ENCODE measurements at regions not wholly inside any gene's neighbourhood (a gene's known extent, or its start where the extent isn't known, plus 50 kb on each side); places are given as distances from the start of the nearest gene placed in this dataset.
"Not testable (repeated sequence)": the region's sequence is repeated elsewhere in the genome, so short reads cannot be mapped to it uniquely, and the experiment has no call there.

DNA sequence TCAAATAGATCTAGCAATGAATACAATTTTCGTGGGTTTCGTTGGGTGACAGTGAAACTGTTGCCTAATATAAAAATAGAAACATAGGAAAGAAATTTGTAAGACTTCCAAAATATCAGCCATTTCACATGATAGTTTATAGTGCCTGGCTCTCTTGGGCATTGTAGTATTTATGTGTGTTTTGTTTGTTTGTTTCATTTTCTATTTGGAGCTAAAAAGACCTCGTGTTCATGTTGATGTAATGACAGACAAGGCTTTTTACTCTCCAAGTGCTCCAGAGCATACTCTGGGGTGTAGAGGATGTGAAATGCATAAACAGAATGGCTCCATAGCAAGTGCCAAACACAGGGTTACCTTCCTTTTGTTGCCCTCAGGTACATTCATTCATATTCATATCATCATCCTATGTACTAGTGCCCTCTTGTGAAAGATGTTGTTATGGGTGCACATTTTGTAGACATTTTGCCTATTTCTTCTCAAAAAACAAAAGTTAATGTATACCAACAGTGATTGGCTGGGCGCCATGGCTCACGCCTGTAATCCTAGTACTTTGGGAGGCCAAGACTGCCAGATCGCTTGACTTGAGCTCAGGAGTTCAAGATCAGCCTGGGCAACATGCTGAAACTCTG is 100.7 kb upstream of the AMOT start:
- no peak for DNase-seq (ENCODE audit: low read depth, low spot score)

DNA sequence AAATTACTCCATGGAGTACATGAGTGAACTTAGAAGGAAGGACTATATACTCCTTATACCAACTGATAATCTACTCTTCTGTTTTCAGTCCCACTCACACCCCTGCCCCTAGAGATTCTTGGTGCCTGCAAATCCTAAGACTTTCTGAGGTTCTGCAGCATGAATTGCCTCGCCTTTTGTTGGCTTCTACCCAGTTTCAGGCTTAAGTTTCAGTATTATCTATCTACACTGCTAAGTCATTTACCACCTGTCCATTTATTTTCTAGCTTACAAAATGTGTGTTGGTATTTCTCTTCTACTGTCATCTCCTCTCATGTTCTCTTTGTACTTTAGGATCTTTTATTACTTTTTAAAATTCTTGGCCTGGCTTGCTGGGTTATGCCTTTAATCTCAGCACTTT is 94.4 kb upstream of the AMOT start:
- no peak for DNase-seq (ENCODE audit: low read depth, low spot score)

DNA sequence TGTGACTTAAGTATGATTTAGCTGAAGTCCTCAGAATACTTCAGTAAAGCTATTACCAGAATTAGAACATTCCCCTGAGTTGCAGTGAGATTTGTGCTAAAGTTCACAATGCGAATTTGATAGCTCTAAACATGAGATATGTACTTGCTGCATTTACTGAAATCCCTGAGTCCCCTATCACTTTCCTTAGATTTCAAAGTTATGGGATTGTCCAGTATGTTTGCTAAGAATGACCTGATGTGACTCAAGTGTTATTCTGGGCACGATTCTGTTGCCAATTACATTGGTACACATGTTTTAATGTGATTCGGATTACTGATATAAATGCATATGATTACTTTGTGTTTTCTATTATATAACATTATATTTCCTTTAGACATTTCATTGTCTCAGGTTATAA is 91.3 kb upstream of the AMOT start:
- no peak for DNase-seq (ENCODE audit: low read depth, low spot score)

DNA sequence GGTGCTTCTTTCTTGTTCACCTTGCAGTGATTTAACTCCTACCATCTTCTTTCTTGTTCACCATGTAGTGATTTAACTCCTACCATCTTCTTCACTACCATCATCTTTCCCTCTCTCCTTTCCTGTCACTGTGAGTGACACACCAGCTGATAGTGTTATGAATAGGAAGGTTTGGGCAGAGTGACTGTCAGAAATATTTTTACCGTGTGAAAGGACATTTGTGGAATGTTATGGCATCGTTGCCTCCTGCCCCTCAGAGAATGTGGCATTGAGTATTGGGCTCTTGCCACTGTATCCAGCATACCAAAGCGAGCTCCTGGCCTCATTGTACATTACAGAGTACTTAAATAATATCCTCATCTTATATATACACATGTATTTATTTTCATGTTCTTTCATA is 90.8 kb upstream of the AMOT start:
- no peak for DNase-seq (ENCODE audit: low read depth, low spot score)

DNA sequence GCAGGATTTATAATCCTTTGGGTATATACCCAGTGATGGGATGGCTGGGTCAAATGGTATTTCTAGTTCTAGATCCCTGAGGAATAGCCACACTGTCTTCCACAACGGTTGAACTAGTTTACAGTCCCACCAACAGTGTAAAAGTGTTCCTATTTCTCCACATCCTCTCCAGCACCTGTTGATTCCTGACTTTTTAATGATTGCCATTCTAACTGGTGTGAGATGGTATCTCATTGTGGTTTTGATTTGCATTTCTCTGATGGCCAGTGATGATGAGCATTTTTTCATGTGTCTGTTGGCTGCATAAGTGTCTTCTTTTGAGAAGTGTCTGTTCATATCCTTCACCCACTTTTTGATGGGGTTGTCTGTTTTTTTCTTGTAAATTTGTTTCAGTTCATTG is 82.8 kb upstream of the AMOT start:
- DNase-seq (ENCODE audit: low read depth, low spot score): not testable (repeated sequence)

DNA sequence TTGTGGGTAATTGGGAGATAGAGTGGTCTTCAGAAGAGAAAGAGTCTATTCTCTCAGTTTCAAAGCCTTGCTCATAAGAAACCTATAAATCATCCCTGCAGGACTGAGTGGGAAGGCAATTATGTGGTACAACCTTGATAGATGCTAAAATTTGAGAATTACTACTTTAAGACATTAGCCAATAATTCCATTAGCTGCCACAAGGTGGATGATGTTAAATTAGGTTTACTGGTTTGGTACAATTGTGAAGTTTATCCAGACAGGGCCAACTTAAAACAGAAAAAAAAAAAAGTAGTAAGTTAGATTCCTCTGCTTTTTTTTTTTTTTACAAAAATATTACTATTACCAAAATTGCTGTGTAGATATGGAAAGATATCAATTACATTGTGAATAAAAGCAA is 73.2 kb upstream of the AMOT start:
- DNase-seq (ENCODE audit: low read depth, low spot score): no peak

DNA sequence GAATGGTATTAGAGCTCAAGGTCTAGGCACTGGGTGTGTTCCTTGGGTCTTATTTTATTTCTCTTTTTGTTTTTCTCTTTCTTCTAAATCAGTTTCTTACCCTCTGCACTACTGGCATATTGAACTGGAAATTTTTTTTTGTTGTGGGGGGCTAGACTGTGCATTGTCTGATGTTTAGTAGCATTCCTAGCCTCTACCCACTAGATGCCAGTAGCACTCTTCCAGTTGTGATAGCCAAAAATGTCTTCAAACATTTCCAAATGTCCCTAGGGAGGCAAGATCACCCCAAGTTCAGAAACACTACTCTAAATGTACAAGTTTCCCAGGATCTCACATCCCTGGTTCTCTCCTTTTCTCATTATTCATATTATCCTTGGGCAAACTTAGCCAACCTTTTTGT is 69.8 kb upstream of the AMOT start:
- DNase-seq (ENCODE audit: low read depth, low spot score): no peak

DNA sequence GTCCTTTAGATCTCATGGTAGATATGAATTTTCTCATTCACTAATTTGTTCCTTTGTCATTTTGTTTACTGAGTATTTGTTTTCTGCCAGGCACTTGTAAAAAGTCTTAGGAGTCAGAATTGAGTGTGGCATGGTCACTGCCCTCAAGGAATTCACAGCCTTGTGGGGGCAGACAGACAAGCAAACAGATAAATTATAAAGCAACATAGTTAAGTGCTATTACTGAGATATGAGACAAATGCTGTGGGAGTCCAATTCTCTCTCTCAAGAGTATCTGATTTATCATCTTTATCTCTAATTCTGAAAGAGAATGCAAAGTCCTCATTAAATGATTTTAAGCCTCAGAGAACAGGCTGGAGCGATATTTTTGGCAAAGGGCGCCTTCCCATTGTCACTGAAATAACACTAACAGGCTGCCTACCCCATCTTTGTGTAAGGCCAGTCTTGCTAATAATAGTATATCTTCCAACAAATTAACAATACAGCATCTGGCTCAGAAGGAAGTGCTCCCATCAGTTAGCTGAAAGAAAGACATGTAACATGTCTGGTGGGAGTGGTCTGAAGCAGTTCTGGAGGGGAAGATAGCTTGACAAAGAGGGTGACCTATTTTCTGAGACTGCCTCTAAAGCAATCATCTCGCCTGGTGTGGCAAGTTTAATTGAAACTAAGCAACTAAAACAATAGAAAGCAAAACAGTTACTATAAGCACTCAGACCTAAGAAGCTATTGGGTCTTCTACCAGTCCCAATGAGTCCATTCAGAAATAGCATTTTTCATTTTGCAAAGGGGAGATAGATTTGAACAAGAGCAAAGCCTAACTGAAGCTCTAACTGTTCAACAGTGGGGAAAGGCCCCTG is 61.5 kb upstream of the AMOT start:
- DNase-seq (ENCODE audit: low read depth, low spot score): no peak

DNA sequence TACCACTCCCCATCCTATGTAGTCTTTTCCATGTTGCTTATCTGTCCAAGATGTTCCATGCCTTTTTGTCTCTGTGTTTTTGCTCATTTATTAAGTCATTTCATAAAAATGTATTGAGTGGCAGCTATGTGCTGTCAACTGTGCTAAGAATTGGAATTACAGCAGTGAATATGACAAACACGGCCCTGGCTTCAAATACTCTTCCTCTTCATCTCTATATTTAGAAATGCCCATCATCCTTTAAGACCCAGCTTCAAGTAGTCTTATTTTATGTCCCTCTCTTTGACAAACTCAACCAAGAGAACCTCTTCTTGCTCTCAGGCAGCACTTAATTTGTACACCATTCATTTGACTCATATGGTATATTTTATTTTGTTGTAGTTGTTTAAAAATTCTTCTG is 55.4 kb upstream of the AMOT start:
- DNase-seq (ENCODE audit: low read depth, low spot score): no peak
